ENCODE measurements at regions not wholly inside any gene's neighbourhood (a gene's known extent, or its start where the extent isn't known, plus 50 kb on each side); places are given as distances from the start of the nearest gene placed in this dataset.
"Not testable (repeated sequence)": the region's sequence is repeated elsewhere in the genome, so short reads cannot be mapped to it uniquely, and the experiment has no call there.

- DNase-seq = no peak
Measured at GRCh38 chr6:99219788-99220187, 129.7 kb downstream of the FAXC start.

DNA sequence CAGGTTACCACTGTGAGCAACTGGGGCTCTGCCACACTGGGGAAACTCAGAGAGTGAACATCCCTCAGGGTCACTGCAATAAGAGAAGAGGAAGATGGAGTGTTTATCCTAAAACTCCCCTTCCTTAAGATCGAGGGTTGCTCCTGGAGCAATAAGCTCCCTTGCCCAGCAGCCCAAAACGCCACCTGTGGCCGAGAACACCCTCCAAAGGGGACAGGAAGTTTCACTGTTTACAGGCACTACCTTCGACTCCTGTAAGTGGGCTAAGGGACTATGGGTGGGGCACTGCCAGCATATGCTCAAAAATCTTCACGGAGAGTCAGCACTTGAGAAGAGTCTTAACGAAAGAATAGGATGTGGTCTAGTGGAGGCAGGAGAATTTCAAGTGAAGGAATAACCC lies 132.5 kb downstream of the FAXC start:
- DNase-seq = no peak

- DNase-seq = no peak
Measured at GRCh38 chr6:99195986-99196655, 153.4 kb downstream of the FAXC start.

GRCh38 chr6:99192561-99192960 lies 156.9 kb downstream of the FAXC start:
- DNase-seq = no peak

- no peak for DNase-seq
Measured at GRCh38 chr6:99189823-99190721, 159.4 kb downstream of the FAXC start.

DNA sequence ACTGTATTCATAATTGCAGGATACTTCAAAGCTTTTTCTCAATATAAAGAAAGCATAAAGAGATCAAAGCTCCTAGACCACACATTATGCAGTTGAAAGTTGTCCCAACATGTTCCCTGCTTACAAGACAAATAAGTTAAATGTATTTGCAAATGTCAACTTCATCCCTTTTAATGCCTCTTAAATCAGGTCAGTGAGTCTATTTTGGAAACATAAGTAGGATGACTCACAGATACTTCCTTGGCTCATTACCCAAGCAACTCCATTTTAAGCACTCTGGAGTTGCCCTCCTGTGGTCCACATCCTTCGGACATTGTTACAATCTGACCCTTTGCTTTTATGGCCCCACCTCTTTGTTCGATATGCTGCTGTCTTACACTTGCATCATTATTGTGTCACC lies 162.0 kb downstream of the FAXC start:
- DNase-seq = no peak

- DNase-seq = no peak
Measured at GRCh38 chr6:99186417-99186816, 163.1 kb downstream of the FAXC start.

GRCh38 chr6:99185525-99185924 lies 163.9 kb downstream of the FAXC start:
- DNase-seq = no peak

- no peak for DNase-seq
Measured at GRCh38 chr6:99184696-99185095, 164.8 kb downstream of the FAXC start.

DNA sequence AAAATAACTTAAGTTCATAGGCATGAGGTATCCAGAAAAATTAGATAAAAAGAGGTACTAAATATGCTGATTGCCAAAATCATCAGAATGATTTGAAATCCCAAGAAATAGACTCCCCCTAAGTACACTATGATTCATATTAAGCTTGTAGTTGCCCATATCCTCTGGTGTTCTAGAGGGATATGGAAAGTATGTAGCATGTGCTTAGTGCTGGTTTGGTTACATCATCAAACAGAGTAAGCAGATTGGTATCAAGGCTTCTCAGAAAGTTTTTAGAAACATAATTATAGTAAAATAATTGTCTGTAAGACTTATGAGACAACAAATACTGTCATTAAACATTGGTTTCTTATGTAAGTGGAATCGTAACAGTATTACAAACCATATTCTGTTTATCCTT lies 166.4 kb downstream of the FAXC start:
- DNase-seq = no peak

- no peak for DNase-seq
Measured at GRCh38 chr6:99181174-99181573, 168.3 kb downstream of the FAXC start.

DNA sequence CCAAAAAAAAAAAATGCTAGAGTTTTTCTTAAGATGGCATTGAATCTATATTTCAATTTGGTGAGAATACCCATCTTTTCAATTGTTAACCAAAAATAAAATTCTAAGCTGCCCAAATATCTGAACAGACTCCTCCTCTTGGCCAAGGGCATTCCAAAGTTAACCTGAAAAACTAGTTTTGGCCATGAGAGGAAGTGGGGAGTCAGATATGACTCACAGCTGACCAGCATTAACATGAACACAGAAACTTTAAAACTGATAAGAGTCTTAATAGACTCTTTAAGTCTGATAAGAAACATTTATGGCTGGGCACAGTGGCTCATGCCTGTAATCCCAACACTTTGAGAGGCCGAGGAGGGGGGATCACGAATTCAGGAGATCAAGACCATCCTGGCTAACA lies 171.3 kb downstream of the FAXC start:
- DNase-seq = no peak

GRCh38 chr6:99177736-99178135 lies 171.7 kb downstream of the FAXC start:
- DNase-seq = no peak

GRCh38 chr6:99165838-99166237 lies 183.6 kb downstream of the FAXC start:
- DNase-seq = no peak

GRCh38 chr6:99152347-99152643 lies 197.2 kb downstream of the FAXC start:
- DNase-seq = no peak

- DNase-seq = peak; percentile 62
Measured at GRCh38 chr6:99151634-99152346, 197.7 kb downstream of the FAXC start.

DNA sequence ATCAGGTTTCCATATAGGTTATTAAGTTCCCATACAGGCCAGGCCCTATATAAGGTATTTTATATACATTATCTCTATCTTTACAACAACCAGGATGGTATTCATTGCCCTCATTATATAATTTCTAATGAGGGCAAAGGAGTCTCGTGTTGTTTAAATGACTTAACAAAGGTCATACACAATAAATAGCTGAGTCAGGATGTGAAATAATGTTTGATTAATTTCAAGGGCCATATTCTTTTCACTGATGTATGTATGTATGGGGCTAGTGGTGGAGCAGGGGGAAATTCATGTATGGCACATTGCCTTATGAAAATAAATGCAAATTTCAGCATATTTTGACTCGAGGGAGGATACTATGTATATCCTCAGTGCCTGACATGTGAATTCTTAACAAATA lies 200.7 kb downstream of the FAXC start:
- DNase-seq = no peak

- DNase-seq = no peak
Measured at GRCh38 chr6:99148111-99148510, 200.4 kb upstream of the FBXL4 start.

- DNase-seq = no peak
Measured at GRCh38 chr6:99147206-99147605, 199.5 kb upstream of the FBXL4 start.

GRCh38 chr6:99146711-99147110 lies 199.0 kb upstream of the FBXL4 start:
- DNase-seq = no peak

- no peak for DNase-seq
Measured at GRCh38 chr6:99145738-99146137, 198.0 kb upstream of the FBXL4 start.

GRCh38 chr6:99143108-99143861 lies 195.5 kb upstream of the FBXL4 start:
- DNase-seq = no peak

DNA sequence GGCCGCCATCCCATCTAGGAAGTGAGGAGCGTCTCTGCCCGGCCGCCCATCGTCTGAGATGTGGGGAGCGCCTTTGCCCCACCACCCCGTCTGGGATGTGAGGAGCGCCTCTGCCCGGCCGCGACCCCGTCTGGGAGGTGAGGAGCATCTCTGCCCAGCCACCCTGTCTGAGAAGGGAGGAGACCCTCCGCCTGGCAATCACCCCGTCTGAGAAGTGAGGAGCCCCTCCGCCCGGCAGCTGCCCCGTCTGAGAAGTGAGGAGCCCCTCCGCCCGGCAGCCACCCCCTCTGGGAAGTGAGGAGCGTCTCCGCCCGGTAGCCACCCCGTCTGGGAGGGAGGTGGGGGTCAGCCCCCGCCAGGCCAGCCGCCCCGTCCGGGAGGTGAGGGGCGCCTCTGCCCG lies 194.2 kb upstream of the FBXL4 start:
- not testable (repeated sequence) for DNase-seq

Measured in activated CD8-positive, alpha-beta memory T cell treated with anti-CD3 and anti-CD28 coated beads for 24 hours (primary cell).